ENCODE measurements at regions not wholly inside any gene's neighbourhood (a gene's known extent, or its start where the extent isn't known, plus 50 kb on each side); places are given as distances from the start of the nearest gene placed in this dataset.

GRCh38 chr7:115827305-115828045 lies 203.1 kb downstream of the TFEC start:
- DNase-seq (ENCODE audit: low spot score) = no peak
- in situ Hi-C loops (cut with MboI; ENCODE audit: low pct_unique_long_range_greater_than_20kb, low sequenced_read_pairs, unreplicated experiment) = no loop called here
- TF ChIP-seq, protein P1, sequence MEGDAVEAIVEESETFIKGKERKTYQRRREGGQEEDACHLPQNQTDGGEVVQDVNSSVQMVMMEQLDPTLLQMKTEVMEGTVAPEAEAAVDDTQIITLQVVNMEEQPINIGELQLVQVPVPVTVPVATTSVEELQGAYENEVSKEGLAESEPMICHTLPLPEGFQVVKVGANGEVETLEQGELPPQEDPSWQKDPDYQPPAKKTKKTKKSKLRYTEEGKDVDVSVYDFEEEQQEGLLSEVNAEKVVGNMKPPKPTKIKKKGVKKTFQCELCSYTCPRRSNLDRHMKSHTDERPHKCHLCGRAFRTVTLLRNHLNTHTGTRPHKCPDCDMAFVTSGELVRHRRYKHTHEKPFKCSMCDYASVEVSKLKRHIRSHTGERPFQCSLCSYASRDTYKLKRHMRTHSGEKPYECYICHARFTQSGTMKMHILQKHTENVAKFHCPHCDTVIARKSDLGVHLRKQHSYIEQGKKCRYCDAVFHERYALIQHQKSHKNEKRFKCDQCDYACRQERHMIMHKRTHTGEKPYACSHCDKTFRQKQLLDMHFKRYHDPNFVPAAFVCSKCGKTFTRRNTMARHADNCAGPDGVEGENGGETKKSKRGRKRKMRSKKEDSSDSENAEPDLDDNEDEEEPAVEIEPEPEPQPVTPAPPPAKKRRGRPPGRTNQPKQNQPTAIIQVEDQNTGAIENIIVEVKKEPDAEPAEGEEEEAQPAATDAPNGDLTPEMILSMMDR (IDR thresholded peaks at IDR 0.05; ENCODE audit: extremely low read depth, insufficient read depth, missing control alignments) = no peak

GRCh38 chr7:115825456-115826115 lies 205.0 kb downstream of the TFEC start:
- DNase-seq (ENCODE audit: low spot score) = no peak
- TF ChIP-seq, protein P1 (IDR thresholded peaks at IDR 0.05; ENCODE audit: extremely low read depth, insufficient read depth, missing control alignments) = no peak
- in situ Hi-C loops (cut with MboI; ENCODE audit: low pct_unique_long_range_greater_than_20kb, low sequenced_read_pairs, unreplicated experiment) = no loop called here

- TF ChIP-seq, protein P1 (IDR thresholded peaks at IDR 0.05; ENCODE audit: extremely low read depth, insufficient read depth, missing control alignments) = no peak
- DNase-seq (ENCODE audit: low spot score) = no peak
- in situ Hi-C loops (cut with MboI; ENCODE audit: low pct_unique_long_range_greater_than_20kb, low sequenced_read_pairs, unreplicated experiment) = no loop called here
Observed at GRCh38 chr7:115822801-115823200, 207.8 kb downstream of the TFEC start.

DNA sequence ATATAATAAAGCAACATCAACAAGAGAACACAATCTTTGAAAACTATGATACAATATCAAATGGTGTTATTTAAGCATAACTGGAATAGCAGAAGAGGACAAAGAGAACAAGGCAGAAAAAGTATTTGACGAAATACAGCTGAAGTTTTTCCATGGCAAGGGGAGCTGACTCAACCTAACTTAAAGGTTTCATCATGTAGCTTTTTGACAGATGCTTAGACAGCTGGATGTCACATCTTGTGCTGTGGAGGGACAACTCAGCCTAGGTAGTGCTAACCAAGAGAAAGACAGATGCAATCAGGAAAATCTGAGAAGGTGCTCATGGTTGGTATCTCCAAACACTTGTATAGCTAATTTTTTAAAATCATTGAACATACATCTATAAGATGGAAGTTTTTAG lies 208.2 kb downstream of the TFEC start:
- no peak for DNase-seq (ENCODE audit: low spot score)
- TF ChIP-seq, protein P1 (IDR thresholded peaks at IDR 0.05; ENCODE audit: extremely low read depth, insufficient read depth, missing control alignments) = no peak
- in situ Hi-C loops (cut with MboI; ENCODE audit: low pct_unique_long_range_greater_than_20kb, low sequenced_read_pairs, unreplicated experiment) = no loop called here

DNA sequence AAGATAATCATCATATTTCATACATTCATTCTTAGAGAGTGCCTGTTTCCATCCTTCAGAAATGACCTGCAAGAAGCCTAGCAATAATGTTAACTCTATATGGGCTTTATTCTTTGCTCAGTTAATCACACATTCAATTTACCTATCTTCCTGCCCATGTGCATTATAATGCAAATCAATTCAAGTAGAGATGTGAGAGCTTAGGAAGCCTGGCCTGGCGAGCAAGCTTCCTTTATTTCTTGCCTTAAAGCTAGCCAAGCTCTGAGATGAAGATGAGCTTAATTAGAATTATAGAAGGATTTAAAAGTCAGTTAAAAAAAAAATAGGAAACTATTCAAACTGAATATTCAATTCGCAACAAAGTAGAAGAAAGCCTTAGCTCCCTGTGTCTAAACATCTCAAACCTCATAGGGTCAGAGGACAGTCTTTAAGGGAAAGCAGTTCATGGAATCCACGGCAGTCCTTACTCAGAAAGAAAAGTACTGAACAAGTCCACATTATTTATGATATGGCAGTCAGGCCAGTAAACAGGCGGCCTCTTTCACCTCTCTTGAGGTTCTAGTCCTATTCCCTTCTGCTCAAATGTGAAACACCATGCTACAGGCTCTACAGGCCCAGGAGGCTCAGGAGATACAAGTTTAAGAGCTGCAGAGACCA lies 214.1 kb downstream of the TFEC start:
- no peak for DNase-seq (ENCODE audit: low spot score)
- TF ChIP-seq, protein P1 (IDR thresholded peaks at IDR 0.05; ENCODE audit: extremely low read depth, insufficient read depth, missing control alignments) = no peak
- in situ Hi-C loops (cut with MboI; ENCODE audit: low pct_unique_long_range_greater_than_20kb, low sequenced_read_pairs, unreplicated experiment) = no loop called here

DNA sequence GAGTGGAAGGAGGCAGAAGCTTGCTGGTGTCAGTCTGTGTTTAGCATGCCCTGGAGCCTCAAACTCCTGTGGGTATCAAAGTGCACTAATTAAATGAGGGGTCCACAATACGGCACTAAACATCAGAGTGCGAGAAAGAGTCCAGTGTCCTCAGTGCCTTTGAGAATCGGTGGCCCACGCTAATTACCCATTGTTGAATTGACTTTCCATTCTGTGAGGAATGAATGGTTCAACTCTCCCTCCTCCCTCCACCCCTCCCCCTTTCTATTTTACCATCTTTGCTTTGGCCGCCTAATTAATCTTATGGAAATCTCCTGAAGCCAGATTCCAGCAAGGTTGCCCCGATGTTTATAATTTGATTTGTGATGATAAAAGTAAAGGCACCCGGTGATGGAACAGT lies 217.8 kb downstream of the TFEC start:
- in situ Hi-C loops (cut with MboI; ENCODE audit: low pct_unique_long_range_greater_than_20kb, low sequenced_read_pairs, unreplicated experiment) = no loop called here
- no peak for DNase-seq (ENCODE audit: low spot score)
- TF ChIP-seq, protein P1 (IDR thresholded peaks at IDR 0.05; ENCODE audit: extremely low read depth, insufficient read depth, missing control alignments) = no peak

Measured in GM13977 (cell line).